Pancreas (tissue), 10 donors: ENCODE measurements at regions not wholly inside any gene's neighbourhood (a gene's known extent, or its start where the extent isn't known, plus 50 kb on each side); places are given as distances from the start of the nearest gene placed in this dataset.

Source experiments
- ATAC-seq, 4 donors: fragments of 200-7000 bp; cut with Tn5 transposase; one replicate each; pipeline versions ENCODE4 v1.8.0 to v1.9.1; 2020; ENCODE audit warnings: mild to moderate bottlenecking in 4 of 4, moderate library complexity in 4 of 4
- DNase-seq, 6 donors: peaks; one replicate each; pipeline ENCODE4 v3.0.0-alpha.2; 2020
- FAIRE-seq: peaks from 2 replicates; lab custom pipeline; 2012; peaks lifted over from hg19 to GRCh38; lab: Jason Lieb, UNC
- H3K27ac ChIP-seq, 4 donors: fragments of 200-600 bp; sonication (generic); 1 replicate in 3 of 4; 2 replicates in 1 of 4; pipeline versions ENCODE4 v1.5.0 to v1.8.0; 2020
- H3K27me3 ChIP-seq, 4 donors: fragments of 200-600 bp; one replicate each; pipeline ENCODE4 v1.8.0; 2021
- H3K36me3 ChIP-seq, 3 donors: fragments of 200-600 bp; sonication (generic) in 1 of 3; one replicate each; pipeline versions ENCODE4 v1.5.0 to v1.8.0; 2020 to 2021
- H3K4me1 ChIP-seq, 3 donors: fragments of 200-600 bp; one replicate each; pipeline ENCODE4 v1.8.0; 2021
- H3K4me3 ChIP-seq, 4 donors: fragments of 200-600 bp; sonication (generic) in 2 of 4; one replicate each; pipeline versions ENCODE4 v1.5.0 to v1.8.0; 2020 to 2021
- H3K9me3 ChIP-seq, 4 donors: fragments of 200-600 bp; one replicate each; pipeline ENCODE4 v1.8.0; 2021
- WGBS, 2 donors: extraction: QIAGEN DNeasy Blood & Tissue Kit; methylation state at CpG; one replicate each; pipeline ENCODE4 v1.1.7; 2013; 5-methylcytosine and 5-hydroxymethylcytosine counted together
- intact Hi-C, 3 donors: fragments of 100-400 bp; cut with DNase I; formaldehyde crosslinking; loops; one replicate each; pipeline versions ENCODE4 v1.11.1 to v1.14.2; 2022
- TF ChIP-seq, protein P1 (sequence below), 4 donors: fragments of 200-600 bp; sonication (generic) in 3 of 4; IDR thresholded peaks; one replicate each; pipeline versions ENCODE4 v1.5.0 to v1.8.0; 2021; ENCODE audit warnings: antibody characterized with exemption in 4 of 4
- donor health status: healthy with polysubstance abuse.
- donor health status: DM: no; HTN: no; CAD: no; lungs with moderate emphysema.
- donor health status: DM: no; HTN: no; CAD: no.
- donor health status: control.
- donor health status: control.
- donor health status: Bipolar disorder and iron deficiency.
- donor health status: DM: yes; HTN: yes; CAD: no.
- donor health status: DM: no; HTN: no; CAD: no.
- donor health status: DM: no; HTN: no; CAD: no.
- donor health status: DM: yes; HTN: yes; CAD: no.

DNA sequence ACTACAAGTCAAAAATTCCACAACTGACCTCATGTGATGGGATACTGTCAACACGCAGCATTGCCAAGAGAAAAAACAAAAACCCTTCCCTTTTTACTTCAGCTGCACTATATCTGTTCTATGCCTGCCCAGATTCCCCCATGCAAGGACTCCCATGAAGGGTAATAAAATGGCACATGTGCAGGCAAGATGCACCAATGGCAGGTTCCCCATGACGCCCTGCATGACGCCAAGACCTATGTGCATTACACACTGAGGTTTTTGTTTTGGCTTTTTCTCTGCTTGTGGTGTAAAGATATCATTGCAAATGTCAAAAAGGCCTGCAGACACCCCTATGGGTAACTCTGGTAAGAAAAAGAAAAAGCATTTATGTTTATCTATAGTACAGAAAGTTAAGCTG, 403.4 kb downstream of the HDGFL1 start:
- H3K27me3 ChIP-seq = no peaks in the 10 kb centered on the region
- H3K4me3 ChIP-seq = no peak overlapping the region
- intact Hi-C loops = no loop called here
- WGBS, 2 donors = 82 to 94% methylated on average over 3 of the region's 3 CpGs
- no peaks in the 10 kb centered on the region for H3K9me3 ChIP-seq
- TF ChIP-seq, protein P1, sequence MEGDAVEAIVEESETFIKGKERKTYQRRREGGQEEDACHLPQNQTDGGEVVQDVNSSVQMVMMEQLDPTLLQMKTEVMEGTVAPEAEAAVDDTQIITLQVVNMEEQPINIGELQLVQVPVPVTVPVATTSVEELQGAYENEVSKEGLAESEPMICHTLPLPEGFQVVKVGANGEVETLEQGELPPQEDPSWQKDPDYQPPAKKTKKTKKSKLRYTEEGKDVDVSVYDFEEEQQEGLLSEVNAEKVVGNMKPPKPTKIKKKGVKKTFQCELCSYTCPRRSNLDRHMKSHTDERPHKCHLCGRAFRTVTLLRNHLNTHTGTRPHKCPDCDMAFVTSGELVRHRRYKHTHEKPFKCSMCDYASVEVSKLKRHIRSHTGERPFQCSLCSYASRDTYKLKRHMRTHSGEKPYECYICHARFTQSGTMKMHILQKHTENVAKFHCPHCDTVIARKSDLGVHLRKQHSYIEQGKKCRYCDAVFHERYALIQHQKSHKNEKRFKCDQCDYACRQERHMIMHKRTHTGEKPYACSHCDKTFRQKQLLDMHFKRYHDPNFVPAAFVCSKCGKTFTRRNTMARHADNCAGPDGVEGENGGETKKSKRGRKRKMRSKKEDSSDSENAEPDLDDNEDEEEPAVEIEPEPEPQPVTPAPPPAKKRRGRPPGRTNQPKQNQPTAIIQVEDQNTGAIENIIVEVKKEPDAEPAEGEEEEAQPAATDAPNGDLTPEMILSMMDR (IDR thresholded peaks at IDR 0.05) = no peak
- ATAC-seq (no peak), DNase-seq (no peak), FAIRE-seq (no peak)
- no peaks in the 10 kb centered on the region for H3K36me3 ChIP-seq
- H3K4me1 ChIP-seq = no peaks in the 10 kb centered on the region
- H3K27ac ChIP-seq = no peak overlapping the region

DNA sequence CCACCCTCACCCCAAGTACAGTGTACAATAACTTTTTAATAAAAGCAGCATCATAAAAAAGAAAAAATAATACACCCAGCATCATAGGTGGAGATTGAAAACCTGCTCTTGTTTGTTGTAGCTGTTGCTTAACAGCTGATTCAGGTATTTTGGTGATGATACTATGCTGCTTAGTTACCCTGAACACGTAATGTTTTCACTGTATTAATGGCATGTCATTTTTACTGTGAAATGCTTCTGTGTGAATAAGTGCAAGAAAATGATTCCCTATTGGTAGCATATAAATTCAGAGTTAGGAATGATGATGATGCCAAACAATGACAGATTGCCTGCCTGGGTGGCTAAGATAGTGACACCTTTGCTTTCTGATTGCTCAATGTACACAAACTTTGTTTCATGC, 405.7 kb downstream of the HDGFL1 start:
- Histone ChIP-seq H3K4me1 (no peaks in the 10 kb centered on the region), H3K36me3 (no peaks in the 10 kb centered on the region), H3K9me3 (no peaks in the 10 kb centered on the region), H3K27ac (no peak overlapping the region), H3K4me3 (no peak overlapping the region), H3K27me3 (no peaks in the 10 kb centered on the region)
- intact Hi-C loops = no loop called here
- FAIRE-seq (no peak), DNase-seq (no peak), ATAC-seq (no peak)
- TF ChIP-seq, protein P1 (IDR thresholded peaks at IDR 0.05) = no peak
- WGBS, 2 donors = 37 to 41% methylated on average over 1 of the region's 1 CpG

DNA sequence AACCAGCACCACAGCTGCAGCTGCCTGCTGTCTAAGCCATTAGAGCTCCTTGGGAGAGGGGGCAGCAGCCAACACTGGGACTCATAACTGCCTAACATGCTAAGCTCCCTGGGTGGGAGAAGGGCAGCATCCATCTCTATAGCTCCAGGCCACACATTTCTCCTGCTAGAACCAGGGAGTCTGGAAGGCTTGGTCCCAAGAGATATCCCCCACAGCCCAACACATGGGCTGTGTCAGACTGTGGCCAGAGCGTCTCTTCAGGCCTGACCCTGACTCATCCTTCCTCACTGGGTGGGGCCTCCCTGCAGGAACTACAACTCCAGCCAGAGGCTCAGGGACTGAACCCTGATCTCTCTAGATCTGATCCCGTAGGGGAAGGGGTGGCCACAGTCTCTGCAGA, 411.1 kb downstream of the HDGFL1 start:
- DNase-seq (no peak), FAIRE-seq (no peak), ATAC-seq (no peak)
- Histone ChIP-seq H3K9me3 (no peaks in the 10 kb centered on the region), H3K27ac (no peak overlapping the region), H3K36me3 (no peaks in the 10 kb centered on the region), H3K4me1 (no peaks in the 10 kb centered on the region), H3K4me3 (no peak overlapping the region), H3K27me3 (no peaks in the 10 kb centered on the region)
- WGBS, 2 donors = 75 to 78% methylated on average over 2 of the region's 2 CpGs
- intact Hi-C loops = no loop called here
- TF ChIP-seq, protein P1 (IDR thresholded peaks at IDR 0.05) = no peak

DNA sequence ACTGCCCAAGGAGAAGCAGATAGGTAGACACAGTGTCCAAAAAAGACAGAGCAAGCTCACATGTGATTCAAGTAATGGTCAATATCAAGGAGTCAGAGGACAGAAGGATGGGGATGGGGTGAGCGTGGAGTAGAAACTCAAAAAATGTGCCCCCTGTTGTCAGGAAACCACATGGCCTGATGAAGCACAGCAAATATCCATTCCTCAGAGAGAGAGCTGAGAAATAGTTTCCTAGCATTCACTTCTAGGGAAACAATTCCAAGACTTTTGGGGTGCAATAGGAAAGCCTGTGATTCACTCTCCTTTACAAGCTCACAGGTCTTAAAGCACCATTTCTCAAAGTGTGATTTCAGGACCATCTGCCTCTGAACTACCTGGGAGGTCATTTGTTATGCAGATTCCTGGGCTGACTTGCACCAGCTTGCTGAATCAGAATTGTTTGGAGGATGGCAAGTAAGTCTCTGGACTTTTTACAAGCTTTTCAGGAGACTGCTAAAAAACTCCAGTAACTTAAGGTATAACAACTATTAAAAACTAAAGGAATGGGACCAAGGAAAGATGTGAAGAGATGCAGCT, 432.8 kb downstream of the HDGFL1 start:
- no peak overlapping the region for H3K4me3 ChIP-seq
- H3K27ac ChIP-seq = no peak overlapping the region
- H3K9me3 ChIP-seq = no peaks in the 10 kb centered on the region
- DNase-seq (no peak), ATAC-seq (no peak), FAIRE-seq (no peak)
- TF ChIP-seq, protein P1 (IDR thresholded peaks at IDR 0.05) = no peak
- 56 to 87% methylated on average over 1 of the region's 1 CpG for WGBS, 2 donors
- intact Hi-C loops = no loop called here
- H3K36me3 ChIP-seq = no peaks in the 10 kb centered on the region
- no peaks in the 10 kb centered on the region for H3K27me3 ChIP-seq
- H3K4me1 ChIP-seq = no peaks in the 10 kb centered on the region

DNA sequence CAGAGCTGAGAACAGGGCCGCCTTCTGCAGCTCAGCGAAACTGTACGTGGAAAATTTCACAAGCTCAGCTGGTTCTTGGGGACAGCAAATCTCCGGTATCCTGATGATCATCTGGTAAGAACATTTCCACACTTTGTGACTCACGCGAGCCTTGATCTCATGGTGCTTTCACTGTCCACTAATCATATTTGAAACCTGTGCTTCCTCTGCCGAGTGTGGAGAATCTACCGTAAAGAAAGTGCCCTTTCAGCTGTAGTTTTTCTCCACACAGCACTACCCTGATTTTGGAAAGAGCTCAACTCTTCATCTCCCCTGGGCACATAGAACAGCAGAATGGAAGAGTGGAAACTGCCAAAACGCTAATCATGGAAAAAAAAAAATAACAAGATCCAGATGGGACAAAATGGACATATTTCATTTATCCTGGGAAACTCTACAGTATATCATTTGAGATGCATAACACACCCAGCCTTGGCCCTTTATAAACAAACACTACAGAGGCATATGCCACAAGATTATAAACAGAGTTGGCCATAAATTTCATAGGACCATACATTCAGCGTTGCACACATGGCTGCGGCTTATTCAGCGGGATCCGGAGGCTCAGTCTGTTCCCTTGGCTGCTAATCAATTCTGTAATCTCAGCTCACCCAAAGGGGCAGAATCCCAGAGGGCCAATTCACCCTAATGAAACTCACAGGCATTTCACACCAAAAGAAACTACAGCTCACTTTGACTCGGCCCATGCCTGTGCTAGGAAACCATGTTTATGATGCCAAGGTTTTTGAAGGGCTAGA, 434.5 kb downstream of the HDGFL1 start:
- H3K27me3 ChIP-seq = no peaks in the 10 kb centered on the region
- H3K36me3 ChIP-seq = no peaks in the 10 kb centered on the region
- intact Hi-C loops = no loop called here
- FAIRE-seq (no peak), ATAC-seq (peak in 1 of 4 donors; percentile 27), DNase-seq (no peak)
- TF ChIP-seq, protein P1 (IDR thresholded peaks at IDR 0.05) = no peak
- no peak overlapping the region for H3K27ac ChIP-seq
- WGBS, 2 donors = 69 to 84% methylated on average over 14 of the region's 14 CpGs
- H3K9me3 ChIP-seq = no peaks in the 10 kb centered on the region
- no peak overlapping the region for H3K4me3 ChIP-seq
- no peaks in the 10 kb centered on the region for H3K4me1 ChIP-seq
